GM19468 (cell line): ENCODE measurements at regions not wholly inside any gene's neighbourhood (a gene's known extent, or its start where the extent isn't known, plus 50 kb on each side); places are given as distances from the start of the nearest gene placed in this dataset.

Source experiments
- ATAC-seq: cut with Tn5 transposase; IDR thresholded peaks from one replicate; pipeline ENCODE4 v1.9.1; 2021; ENCODE audit warnings: mild to moderate bottlenecking, moderate library complexity, moderate number of reproducible peaks; ENCODE audit not compliant: unreplicated experiment; ENCODE audit errors: extremely low read depth

DNA sequence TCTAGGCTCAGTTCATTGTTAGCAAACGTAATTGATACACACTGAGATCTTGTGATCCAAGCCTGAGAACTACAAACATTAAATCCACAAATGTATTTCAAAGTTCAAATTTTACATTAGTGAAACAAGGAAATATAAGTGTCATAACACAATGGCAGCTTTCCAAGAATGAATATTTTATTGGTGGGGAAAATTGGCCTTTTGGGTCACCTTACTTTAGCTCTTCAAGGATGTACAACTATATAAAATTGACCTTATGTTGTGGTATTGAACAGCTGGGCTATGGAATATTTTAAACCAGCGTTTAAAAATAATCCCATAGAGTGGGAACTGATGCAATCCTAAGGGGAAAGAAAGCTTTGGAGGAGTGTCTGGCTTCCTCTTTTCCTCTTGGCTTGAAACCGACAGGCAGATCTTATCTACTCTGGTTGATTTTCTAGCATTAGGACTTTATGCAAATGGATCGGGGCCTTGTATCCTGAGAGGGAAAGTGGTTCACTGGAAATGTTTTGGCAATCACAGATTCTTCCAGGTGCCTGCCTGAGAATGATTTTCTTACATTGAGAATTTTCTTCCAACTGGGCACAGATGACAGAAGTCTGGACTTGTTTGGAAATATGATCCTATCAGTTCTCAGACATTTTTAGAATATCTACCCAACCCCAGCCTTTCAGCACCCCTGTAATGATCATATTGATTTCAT is 184.8 kb upstream of the ECI2 start:
- ATAC-seq: no peak

DNA sequence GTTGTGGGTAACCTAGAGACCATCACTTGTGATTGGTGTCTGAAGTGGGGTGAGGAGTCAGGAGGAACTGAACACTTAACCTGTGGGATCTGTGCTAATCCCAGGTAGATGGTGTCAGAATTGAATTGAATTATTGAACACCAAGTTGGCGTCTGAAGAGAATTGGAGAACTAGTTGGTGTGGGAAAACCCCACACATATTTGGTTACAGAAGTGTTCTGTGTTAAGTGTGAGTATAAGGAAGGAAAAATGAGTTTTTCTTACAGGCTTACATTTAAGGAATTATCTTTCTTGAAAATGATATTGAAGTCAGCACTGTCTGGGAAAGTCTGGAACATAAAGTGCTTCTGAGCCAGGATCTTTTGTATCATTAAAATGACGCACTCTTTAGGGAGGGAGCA is 182.9 kb upstream of the ECI2 start:
- no peak for ATAC-seq

DNA sequence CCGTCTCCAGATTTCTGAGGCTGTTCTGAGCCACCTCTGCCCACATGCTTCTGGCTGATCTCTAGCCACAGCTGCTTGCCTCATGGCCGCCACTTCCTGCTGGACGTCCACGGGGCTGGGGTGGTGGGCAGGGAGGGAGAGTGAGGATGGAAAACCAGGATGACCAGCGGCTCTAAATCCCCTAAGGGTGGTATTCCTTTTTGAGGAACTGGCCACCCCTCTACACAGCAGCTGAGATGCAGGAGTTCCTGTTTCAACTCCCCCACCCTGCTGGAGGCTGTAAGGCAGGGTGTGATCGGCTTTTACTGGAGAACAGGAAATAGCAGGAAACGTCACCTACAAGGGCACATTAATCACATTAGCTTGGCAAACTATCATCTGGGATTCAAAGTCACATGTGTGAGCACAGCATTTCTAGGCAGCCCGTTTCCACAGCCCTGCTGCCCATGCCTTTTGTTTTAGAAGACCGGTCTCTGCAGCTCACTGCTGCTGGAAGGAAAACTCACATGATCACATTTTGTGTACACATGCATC is 181.6 kb upstream of the ECI2 start:
- ATAC-seq: no peak

DNA sequence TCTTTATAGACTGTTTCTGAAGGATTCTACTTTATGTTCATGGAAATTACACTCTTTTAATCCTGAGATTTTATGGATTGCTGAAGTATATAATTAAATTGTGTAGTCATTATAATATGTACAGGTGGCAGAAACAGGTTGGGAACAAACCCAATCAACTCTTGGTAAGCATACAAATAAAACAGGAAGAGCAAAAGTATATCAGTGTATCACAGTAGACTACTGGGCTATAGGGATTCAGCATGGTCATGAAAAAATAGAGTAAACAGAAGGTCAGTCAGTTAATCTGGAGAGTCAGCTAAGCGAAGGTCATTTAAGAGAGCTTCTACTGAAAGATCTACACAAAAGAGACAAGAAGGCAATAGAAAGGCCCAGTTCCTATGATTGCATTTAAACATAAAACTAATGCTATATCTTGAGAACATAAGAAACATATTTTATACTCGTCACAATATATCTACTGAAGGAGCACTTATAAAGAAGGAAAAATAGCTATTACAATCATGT is 178.9 kb upstream of the ECI2 start:
- ATAC-seq: no peak

DNA sequence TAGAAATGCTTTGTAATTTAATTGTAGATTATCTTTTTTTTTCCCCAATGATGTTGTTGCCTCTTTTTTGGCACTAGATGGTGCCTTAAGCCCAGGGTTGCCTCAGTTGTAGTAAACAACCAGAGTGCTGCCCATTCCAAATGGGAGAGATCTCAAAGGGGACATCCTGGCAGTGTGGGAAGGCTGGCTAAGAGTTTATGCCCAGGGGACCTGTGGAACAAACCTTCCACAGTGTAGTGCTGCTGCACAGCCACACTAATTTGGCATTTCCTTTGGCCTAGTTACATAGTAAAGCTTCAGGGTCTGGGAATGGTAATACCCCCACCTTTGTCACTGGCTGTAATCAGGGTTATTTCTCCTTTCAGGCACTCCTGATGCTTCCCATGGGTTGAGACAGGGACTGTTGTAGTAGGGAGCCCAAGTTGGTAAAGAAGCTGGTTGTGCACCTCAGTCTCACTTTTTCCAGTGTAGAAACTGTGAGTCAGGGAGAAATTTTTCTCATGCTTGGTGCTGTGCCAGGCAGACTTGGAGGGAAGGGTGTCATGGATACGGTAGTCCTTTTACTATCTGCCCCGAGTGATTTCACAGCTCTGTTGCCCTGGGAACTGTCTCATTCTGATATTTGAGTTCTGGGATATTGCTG is 177.8 kb upstream of the ECI2 start:
- ATAC-seq: no peak

DNA sequence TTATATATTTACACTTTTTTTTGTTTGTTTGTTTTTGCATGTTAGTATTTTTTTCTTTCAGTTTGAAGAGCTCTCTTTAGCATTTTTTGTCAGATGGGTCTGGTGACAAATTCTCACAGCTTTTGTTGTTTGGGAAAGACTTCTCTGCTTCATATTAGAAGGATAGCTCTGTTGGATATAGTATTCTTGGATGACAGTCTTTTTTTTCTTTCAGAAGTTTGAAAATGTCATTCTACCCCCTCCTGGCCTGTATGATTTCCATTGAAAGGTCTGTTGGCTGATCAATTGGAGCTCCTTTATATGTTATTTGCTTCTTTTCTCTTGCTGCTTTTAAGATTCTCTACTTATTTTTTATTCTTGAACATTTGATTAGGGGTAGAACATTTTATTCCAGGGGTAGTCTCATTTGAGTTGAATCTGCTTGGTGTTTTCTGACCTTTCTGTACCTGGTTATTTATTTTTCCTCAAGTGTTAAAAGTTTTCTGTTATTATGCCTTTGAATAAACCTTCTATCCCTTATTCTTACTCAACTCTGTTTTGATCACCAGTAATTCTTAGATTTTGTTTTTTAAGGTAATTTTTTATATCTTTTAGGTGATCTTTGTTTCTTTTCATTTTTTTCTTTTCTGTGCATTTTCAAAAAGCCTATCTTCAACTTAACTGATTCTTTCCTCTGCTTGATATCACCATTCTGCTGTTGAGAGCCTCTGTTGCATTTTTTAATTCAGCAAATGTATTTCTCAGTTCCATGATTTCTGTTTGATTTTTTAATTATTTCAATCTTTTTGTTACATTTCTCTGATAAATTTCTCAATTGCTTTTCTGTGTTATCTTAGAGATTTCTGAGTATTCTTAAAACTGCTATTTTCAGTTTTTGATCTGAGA is 176.8 kb upstream of the ECI2 start:
- no peak for ATAC-seq

DNA sequence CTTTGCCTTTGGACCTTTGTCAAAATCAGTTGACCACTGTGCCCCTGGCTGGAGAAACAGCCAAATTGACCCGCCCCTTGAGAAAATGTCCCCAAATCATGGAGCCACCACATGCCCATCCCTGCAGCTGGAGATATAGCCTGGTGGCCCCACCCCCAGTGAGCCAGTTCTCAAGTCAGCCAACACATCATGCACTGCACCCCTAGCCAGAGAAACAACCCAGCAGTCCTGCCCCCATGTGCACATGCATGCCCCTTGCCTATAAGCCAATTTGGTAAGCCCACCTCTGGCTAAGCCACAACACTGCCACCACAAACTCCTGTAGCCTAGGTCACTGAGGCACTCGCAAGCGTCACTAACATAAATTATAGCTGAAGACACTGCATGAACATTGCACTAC is 174.2 kb upstream of the ECI2 start:
- ATAC-seq: no peak

DNA sequence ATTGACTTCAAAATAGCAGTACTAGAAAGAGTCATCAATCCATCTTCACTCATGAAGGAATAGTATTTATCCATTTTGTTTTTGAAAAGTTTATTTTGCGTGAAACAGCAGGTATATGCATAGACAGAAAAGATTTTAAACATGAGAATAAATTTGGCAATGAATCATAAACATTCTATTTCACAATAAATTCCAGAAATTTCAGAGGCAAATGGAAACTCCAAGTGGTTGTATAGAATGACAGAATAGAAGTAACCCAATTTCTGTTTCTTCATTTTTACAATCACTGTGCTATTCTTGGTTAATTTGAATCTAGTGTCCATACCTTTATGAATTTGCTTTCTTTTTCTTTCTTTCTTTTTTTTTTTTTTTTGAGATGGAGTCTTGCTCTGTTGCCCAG is 173.0 kb upstream of the ECI2 start:
- ATAC-seq: no peak

DNA sequence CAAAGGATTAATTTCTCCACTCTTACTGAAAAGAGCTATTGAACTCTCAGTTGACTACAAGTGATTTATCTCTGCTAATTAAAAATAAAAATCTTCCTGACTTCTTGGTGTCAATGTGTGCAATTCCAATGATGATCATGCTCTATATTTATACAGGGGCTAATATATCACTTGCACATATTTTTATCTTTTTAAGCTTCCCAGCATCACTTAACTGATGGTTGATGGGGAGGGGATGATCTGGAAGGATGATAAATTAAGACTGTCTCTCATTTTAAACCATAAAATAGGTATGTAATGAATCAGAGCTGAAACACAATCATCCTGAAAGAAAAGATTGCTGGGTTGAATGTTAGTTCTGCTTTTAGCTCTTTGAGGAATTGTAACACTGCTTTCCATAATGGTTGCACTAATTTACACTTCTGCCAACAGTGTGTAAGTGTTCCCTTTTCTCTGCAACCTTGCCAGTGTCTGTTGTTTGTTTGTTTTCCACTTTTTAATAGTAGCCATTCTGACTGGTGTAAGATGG is 169.6 kb upstream of the ECI2 start:
- ATAC-seq: no peak

DNA sequence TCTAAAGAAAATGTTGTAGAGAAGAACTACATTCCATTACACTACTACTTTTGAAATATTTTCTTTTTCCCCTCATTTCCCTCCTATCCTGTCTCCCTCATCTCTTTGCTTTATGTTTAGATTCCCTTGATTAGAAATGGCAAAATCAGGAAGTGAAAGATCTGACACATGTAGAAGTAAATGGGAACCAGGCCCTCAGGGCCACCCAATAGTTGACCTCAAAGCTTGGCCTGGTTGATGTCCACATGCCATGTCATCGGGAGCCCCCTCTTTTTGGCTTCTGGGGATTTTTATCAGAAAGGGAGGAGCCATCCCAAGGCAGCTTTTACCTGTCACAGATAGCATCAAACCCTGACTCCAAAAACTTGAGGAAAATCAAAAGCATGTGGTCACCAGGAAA is 168.3 kb upstream of the ECI2 start:
- ATAC-seq: no peak

DNA sequence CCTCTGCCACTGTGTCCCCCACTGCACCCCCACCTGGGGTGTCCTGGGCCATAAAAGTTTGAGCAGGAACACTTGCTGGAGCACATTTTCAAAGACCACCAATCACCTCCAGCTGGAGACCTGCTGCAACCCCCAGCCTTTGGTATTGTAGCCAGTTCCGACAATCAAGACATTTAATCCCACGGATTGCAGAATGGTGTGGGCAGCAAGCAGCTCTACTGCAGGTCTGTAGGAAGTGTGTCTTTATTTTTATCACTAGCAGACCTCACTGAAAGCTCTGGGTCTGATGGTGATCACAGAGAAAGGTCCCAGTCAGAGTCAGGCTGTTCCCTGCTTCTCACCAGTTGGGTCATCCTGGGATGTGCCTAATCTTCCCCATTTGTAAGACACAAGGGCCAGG is 167.1 kb upstream of the ECI2 start:
- ATAC-seq: no peak

DNA sequence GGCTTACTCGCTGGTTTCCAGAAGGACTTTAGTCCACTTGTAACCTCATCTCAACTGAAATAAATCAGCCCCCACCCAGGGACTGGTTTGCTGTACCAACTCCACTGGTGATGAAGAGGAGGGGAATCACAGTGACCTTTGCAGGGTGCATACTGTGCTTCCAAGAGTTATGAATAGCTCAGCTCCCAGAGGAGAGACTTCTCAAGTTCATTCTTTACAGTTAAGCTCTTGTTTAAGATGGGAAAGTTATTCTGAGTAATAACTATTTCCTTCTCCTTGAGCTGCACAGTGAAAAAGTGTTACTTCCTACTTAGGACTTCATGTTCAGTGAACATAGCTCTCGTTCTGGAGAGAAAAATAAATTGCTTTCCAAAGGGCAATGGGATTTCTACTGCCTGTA is 166.5 kb upstream of the ECI2 start:
- no peak for ATAC-seq

DNA sequence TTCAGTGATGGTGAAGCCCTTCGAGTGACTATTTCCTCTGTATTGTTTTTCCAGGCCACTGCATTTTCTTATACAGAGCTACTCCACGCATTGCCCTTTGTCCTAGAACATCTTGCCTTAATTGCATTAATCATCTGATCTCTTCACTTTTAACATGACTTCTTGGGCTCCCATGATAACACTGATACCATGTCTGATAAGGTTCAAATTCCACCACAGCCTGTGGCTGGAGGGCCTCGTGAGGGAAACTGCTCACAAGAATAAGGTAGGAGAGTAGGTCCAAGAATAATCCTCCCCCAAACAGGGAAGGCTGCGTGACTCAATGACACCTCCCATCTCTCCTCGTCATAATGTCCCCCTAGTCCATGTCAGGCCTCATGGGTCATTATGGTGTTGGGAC is 165.5 kb upstream of the ECI2 start:
- no peak for ATAC-seq

DNA sequence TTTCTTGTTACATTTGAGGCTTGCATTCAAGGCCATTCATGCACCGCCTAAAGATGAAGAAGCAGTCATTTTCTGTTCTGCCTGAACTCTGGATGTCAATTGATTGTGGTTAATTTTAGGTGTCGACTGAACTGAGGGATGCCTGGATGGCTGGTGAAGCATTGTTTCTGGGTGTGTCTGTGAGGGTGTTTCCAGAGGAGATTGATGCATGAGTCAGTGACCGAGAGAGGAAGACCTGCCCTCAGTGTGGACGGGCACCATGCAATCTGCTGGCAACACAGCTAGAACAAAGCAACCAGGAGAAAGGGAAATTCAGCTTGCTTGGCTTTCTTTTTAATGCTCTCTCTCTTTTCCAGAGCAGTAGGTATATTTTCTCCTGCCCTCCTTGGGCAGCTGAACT is 164.1 kb upstream of the ECI2 start:
- no peak for ATAC-seq

DNA sequence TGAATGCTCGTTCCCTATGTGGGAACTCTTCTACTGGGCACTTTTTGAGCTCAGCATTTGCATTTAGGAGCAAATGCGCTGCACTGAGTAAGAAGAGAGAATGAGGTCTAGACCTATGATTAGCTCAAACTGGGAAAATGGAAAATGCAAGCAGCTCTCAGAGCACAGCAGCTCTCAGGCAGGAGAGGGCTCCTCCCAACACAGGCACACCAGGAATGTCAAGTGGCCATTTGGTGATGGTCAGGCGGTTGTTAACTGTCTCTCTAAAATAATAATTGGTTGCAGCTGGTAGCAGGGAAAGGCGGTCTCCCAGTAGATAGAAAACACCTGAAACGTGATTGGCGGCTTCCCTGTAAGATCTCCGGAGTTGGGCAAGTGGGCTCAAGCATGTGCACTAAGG is 162.0 kb upstream of the ECI2 start:
- ATAC-seq: no peak

DNA sequence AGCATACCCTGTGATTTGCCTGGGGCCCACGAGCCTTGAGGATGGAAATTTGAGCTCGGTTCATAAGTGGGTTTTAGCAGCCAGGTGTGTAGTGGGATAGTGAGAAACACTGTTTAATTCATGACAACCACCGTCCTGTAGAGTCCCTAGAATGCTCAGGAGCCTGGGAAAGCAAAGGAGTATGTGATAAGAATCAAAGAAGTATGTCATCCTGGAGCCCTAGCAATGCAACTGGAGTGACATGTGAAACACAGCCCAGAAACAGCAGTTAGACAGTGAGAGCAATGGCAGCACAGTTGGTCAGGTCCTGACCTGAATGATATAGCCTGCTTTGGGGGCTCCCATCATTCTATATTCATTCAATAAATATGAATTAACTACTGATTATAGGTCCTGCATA is 161.2 kb upstream of the ECI2 start:
- no peak for ATAC-seq

DNA sequence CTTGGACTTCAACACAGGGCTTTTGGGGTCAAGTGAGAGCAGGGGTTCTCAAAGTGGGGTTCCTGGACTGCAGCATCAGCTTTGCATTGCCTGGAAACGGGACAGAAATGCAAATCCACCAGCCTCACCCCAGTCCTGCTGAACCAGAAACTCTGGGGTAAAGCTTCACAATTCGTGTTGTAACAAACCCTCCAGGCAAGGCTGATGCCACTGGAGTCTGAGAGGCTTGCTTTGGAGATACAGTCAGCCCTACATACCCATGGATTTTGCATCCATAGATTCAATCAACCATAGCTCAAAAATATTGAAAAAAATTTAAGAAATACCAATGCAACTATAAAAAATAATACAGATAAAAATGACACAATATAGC is 160.4 kb upstream of the ECI2 start:
- no peak for ATAC-seq

DNA sequence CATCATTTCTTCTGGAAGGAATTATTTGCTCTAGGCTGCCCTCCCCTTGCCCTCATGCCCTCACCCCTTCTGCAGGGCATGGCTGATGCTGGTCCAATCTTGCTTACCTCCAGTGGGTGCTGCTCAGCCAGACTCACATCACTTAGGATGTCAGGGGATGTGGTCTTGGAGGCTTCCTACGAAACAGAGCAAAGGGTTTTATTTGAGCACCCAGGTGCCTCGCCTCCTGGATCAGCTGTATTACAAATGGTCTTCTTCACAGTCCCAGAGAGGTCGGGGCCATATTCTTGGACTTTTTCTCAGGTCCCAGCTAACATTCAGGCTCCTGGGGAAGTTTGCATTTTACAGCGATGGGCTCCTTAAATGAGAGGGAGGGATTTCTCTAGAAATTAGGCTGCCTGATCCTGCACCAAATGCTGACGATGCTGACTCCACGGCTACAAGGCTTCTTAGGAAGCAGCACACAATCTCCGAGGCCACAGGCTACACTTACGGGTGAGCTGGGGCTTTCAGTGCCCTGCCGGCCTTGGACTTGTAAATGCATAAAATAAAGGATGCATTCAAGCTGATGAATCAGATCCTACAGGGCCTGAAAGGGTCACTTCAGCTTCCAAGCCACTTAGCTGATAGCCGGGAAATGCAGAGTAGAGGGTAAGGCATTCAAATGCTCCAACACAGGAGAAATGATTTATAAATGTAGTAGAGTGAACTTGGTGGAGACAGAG is 159.8 kb upstream of the ECI2 start:
- ATAC-seq: no peak

DNA sequence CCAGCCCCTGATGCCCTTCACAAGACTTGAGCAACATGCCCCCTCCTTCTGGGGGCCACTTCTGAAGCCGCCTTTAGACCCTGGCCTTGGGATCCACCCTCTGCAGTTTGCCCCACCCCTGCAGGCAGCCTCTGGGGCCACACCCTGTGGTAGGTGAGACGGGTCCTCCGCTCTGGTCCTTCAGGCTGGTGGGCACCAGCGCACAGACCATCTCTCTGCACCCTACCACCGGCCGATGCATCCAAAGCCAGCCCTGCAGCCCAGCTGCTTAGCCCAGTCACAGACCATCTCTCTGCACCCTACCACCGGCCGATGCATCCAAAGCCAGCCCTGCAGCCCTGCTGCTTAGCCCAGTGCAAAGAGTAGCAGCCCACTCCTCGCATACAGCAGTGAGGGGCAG is 159.3 kb upstream of the ECI2 start:
- no peak for ATAC-seq
